ENCODE measurements at regions not wholly inside any gene's neighbourhood (a gene's known extent, or its start where the extent isn't known, plus 50 kb on each side); places are given as distances from the start of the nearest gene placed in this dataset.

DNA sequence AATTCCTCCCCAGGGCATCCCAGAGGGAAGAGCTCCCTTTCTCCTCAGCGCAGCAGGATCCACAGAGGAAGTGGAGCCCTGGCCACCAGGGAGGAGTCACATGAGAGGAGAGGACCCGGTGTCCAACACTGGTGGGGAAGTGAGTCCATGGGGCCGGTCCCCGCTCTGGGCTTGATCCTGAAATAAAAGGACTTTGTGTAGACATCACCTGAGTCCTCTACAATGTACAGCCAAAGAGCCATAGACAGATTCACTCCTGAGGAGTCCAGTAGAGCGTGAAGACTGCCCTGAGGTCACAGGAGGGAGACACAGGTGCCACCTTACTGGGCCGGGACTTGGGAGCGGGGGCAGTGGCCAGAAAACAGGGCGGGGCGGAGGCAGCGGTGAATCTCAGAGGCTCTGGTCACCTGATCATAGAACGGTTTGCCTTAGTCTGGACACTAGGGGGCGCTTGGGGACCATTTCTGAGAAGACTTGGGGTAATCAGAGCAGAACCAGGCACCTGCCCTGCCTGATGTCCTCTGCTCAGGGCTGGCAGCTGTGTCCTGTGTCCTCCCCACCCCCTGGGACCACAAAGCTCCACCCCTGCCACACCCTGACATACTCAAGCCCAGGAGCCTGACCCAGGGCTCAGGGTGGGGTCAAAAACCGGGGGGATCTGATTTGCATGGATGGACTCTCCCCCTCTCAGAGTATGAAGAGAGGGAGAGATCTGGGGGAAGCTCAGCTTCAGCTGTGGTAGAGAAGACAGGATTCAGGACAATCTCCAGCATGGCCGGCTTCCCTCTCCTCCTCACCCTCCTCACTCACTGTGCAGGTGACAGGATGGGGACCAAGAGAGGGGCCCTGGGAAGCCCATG lies 112.7 kb downstream of the VPREB1 start:
- TF ChIP-seq, protein P1, sequence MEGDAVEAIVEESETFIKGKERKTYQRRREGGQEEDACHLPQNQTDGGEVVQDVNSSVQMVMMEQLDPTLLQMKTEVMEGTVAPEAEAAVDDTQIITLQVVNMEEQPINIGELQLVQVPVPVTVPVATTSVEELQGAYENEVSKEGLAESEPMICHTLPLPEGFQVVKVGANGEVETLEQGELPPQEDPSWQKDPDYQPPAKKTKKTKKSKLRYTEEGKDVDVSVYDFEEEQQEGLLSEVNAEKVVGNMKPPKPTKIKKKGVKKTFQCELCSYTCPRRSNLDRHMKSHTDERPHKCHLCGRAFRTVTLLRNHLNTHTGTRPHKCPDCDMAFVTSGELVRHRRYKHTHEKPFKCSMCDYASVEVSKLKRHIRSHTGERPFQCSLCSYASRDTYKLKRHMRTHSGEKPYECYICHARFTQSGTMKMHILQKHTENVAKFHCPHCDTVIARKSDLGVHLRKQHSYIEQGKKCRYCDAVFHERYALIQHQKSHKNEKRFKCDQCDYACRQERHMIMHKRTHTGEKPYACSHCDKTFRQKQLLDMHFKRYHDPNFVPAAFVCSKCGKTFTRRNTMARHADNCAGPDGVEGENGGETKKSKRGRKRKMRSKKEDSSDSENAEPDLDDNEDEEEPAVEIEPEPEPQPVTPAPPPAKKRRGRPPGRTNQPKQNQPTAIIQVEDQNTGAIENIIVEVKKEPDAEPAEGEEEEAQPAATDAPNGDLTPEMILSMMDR (IDR thresholded peaks at IDR 0.05), result peak; percentile 58
- no peaks in the 10 kb centered on the region for H3K36me3 Mint-ChIP-seq

DNA sequence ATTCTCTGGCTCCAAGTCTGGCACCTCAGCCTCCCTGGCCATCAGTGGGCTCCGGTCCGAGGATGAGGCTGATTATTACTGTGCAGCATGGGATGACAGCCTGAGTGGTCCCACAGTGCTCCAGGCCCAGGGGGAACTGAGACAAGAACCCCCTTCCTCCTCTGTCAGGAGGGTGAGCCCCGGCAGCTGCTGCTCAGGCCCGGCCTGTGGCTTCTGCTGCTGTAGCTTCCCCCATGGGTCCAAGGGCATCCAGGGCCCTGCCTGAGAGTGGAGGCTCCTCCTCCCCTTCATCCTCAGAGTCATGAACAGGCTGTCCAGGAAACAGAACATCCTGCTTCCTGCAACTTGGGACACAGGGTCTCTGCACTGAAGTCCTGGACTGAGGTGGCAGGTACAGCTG lies 113.6 kb downstream of the VPREB1 start:
- Histone ChIP-seq H3K27me3 (ENCODE audit: control insufficient read depth, insufficient read depth, low read length) (peaks cover 4% of the 10 kb centered on the region), H3K27ac (ENCODE audit: low read length) (no peak overlapping the region), H3K9me3 (ENCODE audit: control insufficient read depth, insufficient read depth, low read length) (no peaks in the 10 kb centered on the region), H3K36me3 (ENCODE audit: control insufficient read depth, insufficient read depth, low read length) (no peaks in the 10 kb centered on the region), H3K4me1 (ENCODE audit: control insufficient read depth, insufficient read depth, low read length) (peaks cover 11% of the 10 kb centered on the region), H3K4me3 (ENCODE audit: low read length) (no peak overlapping the region)
- intact Hi-C loops (cut with micrococcal nuclease), result no loop called here
- Mint-ChIP-seq H3K4me3 (no peak overlapping the region), H3K4me1 (peaks cover 5 to 6% of the 10 kb centered on the region in 2 donors), H3K27ac (no peak overlapping the region), H3K9me3 (no peaks in the 10 kb centered on the region), H3K36me3 (no peaks in the 10 kb centered on the region), H3K27me3 (ENCODE audit: low read depth in 2 of 2) (peaks cover 32 to 34% of the 10 kb centered on the region in 2 donors)
- no peak for DNase-seq
- TF ChIP-seq, protein P1 (IDR thresholded peaks at IDR 0.05), result no peak
- ATAC-seq, result no peak
- 75% methylated on average over 4 of the region's 4 CpGs for WGBS (ENCODE audit: insufficient coverage)

More for the DNA sequence above, 112.7 kb downstream of the VPREB1 start:
- Mint-ChIP-seq H3K27ac (no peak overlapping the region), H3K4me1 (peaks cover 5 to 6% of the 10 kb centered on the region in 2 donors), H3K9me3 (no peaks in the 10 kb centered on the region), H3K27me3 (ENCODE audit: low read depth in 2 of 2) (peaks cover 31 to 43% of the 10 kb centered on the region in 2 donors), H3K4me3 (no peak overlapping the region)
- Histone ChIP-seq H3K9me3 (ENCODE audit: control insufficient read depth, insufficient read depth, low read length) (no peaks in the 10 kb centered on the region), H3K4me1 (ENCODE audit: control insufficient read depth, insufficient read depth, low read length) (peaks cover 10% of the 10 kb centered on the region), H3K36me3 (ENCODE audit: control insufficient read depth, insufficient read depth, low read length) (no peaks in the 10 kb centered on the region), H3K27ac (ENCODE audit: low read length) (no peak overlapping the region), H3K27me3 (ENCODE audit: control insufficient read depth, insufficient read depth, low read length) (peaks cover 4% of the 10 kb centered on the region), H3K4me3 (ENCODE audit: low read length) (no peak overlapping the region)
- peak; percentile 70 to 87 (median 83) for ATAC-seq
- WGBS (ENCODE audit: insufficient coverage), result 14% methylated on average over 12 of the region's 14 CpGs
- intact Hi-C loops (cut with micrococcal nuclease), result no loop called here
- DNase-seq, result peak; percentile 55 to 79

DNA sequence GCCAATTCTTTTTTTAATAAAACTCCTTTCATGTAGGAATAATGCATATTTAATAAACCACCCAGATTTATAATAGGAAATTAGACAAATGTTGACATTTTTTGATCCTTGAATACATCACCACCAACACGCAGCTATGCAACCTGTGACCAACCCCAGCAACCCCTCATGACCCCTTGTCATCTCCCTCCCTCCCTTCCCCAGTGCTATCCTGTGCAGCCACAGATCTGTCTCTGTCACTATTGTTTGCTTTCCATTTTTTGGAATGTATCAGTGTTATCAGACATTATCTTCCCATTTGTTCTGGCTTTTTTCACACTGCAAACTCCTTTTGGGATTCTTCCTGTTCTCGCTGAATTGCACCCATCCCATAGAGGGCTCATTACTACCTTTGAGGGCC lies 114.1 kb downstream of the VPREB1 start:
- Histone ChIP-seq H3K9me3 (ENCODE audit: control insufficient read depth, insufficient read depth, low read length) (no peaks in the 10 kb centered on the region), H3K36me3 (ENCODE audit: control insufficient read depth, insufficient read depth, low read length) (no peaks in the 10 kb centered on the region), H3K4me1 (ENCODE audit: control insufficient read depth, insufficient read depth, low read length) (peaks cover 12% of the 10 kb centered on the region), H3K4me3 (ENCODE audit: low read length) (no peak overlapping the region), H3K27ac (ENCODE audit: low read length) (no peak overlapping the region), H3K27me3 (ENCODE audit: control insufficient read depth, insufficient read depth, low read length) (peaks cover 4% of the 10 kb centered on the region)
- intact Hi-C loops (cut with micrococcal nuclease), result no loop called here
- H3K27ac Mint-ChIP-seq, result no peak overlapping the region
- peaks cover 29% of the 10 kb centered on the region in 2 donors for H3K27me3 Mint-ChIP-seq (ENCODE audit: low read depth in 2 of 2)
- H3K36me3 Mint-ChIP-seq, result no peaks in the 10 kb centered on the region
- peaks cover 5 to 6% of the 10 kb centered on the region in 2 donors for H3K4me1 Mint-ChIP-seq
- ATAC-seq (no peak), DNase-seq (no peak)
- no peaks in the 10 kb centered on the region for H3K9me3 Mint-ChIP-seq
- TF ChIP-seq, protein P1 (IDR thresholded peaks at IDR 0.05), result no peak
- 92% methylated on average over 2 of the region's 2 CpGs for WGBS (ENCODE audit: insufficient coverage)
- no peak overlapping the region for H3K4me3 Mint-ChIP-seq

Data from natural killer cell (primary cell).